SK-N-MC (cell line): ENCODE measurements at regions not wholly inside any gene's neighbourhood (a gene's known extent, or its start where the extent isn't known, plus 50 kb on each side); places are given as distances from the start of the nearest gene placed in this dataset.

Experiments
- EZH2 ChIP-seq: fragments of 200-600 bp; sonication (generic); IDR thresholded peaks from one replicate; pipeline ENCODE4 v1.6.1; 2017; ENCODE audit warnings: antibody characterized with exemption
- FOXP2 ChIP-seq: optimal IDR thresholded peaks from 2 replicates; pipeline ENCODE3; 2011; ENCODE audit warnings: mild to moderate bottlenecking, moderate library complexity; ENCODE audit not compliant: insufficient read depth; ENCODE audit errors: extremely low read length, control extremely low read depth
- POLR2AphosphoS5 ChIP-seq: IDR thresholded peaks from 2 replicates; pipeline ENCODE4 v1.6.1; 2012; ENCODE audit warnings: mild to moderate bottlenecking, low read depth, low read length, borderline replicate concordance

DNA sequence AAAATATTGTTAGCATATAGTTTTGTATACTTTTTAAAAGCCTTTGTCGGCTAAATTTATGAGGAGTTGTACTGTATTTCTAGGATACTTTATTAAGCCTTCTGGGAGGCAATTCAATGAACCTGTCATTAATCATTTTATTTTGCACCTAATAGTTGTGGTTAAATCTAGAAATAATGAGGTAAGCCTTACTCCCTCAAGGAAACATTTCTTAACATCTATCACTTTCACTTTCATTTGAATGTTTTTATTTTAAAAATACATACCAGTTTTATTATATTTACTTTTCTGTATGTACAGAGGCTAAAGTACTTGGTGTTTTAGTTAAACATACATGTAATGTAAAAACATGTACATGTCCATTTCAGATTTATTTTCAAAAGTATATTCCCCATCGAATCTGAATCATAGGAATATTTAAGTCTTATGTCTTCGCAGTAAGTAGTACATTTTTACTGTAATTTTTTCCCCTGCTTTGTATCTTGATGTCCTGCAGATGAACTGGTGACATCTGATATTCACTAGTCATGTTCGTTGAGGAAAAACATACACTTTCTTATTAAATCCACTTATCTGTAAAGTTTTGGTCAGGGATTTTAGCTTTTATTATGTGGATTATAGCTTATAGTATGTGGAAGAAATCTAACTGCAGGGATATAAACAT, 82.8 kb downstream of the DISP1 start:
- TF ChIP-seq EZH2: no peak
- no peak for TF ChIP-seq POLR2AphosphoS5
- no peak for TF ChIP-seq FOXP2
